ENCODE measurements at regions not wholly inside any gene's neighbourhood (a gene's known extent, or its start where the extent isn't known, plus 50 kb on each side); places are given as distances from the start of the nearest gene placed in this dataset.

DNA sequence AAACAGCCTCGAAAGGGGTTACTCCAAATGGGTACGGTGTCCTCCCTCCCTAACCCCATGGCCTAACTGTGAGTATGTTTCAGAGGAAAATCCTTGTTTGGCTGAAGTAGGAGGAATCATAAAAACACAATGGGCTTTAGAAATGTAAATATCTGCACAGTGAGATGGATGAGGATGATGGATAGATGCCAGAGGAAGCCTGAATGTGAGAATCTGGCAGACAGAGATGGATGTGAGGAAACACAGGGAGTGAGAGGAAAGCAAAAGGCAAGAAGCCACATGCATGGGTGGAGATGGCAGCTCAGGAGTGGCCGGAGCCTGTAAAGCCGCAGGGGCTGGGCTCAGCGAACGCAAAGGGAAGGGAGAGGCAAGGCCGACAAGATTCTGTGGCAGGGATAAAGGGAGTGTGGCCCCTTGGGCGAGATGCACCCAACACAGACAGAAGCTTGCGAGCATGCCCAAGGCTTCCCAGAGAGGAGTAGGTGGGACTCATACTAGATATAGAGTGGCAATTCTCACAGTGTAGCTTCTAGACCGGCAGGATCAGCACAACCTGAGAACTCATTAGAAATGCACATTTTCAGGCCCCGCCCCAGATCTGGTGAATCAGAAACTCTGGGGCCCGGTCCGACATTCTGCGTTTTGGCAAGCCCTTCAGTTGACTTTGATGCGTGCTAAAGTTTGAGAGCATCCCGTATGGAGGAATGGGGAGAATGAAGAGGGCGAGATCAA, 237.3 kb upstream of the CADM1 start:
- TF ChIP-seq, protein P1, sequence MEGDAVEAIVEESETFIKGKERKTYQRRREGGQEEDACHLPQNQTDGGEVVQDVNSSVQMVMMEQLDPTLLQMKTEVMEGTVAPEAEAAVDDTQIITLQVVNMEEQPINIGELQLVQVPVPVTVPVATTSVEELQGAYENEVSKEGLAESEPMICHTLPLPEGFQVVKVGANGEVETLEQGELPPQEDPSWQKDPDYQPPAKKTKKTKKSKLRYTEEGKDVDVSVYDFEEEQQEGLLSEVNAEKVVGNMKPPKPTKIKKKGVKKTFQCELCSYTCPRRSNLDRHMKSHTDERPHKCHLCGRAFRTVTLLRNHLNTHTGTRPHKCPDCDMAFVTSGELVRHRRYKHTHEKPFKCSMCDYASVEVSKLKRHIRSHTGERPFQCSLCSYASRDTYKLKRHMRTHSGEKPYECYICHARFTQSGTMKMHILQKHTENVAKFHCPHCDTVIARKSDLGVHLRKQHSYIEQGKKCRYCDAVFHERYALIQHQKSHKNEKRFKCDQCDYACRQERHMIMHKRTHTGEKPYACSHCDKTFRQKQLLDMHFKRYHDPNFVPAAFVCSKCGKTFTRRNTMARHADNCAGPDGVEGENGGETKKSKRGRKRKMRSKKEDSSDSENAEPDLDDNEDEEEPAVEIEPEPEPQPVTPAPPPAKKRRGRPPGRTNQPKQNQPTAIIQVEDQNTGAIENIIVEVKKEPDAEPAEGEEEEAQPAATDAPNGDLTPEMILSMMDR (IDR thresholded peaks at IDR 0.05) = no peak
- TF ChIP-seq ESRRA (IDR thresholded peaks at IDR 0.05; ENCODE audit: borderline replicate concordance, low read length) (no peak), GATA3 (IDR thresholded peaks at IDR 0.05; ENCODE audit: borderline replicate concordance) (no peak), EHMT2 (IDR thresholded peaks at IDR 0.05; ENCODE audit: low read depth) (no peak), REST (IDR thresholded peaks at IDR 0.05) (no peak), POLR2AphosphoS2 (conservative IDR thresholded peaks at IDR 0.05; ENCODE audit: low read length) (no peak)
